ENCODE measurements at regions not wholly inside any gene's neighbourhood (a gene's known extent, or its start where the extent isn't known, plus 50 kb on each side); places are given as distances from the start of the nearest gene placed in this dataset. TPM values are rescaled to one million over a fixed set of nuclear protein-coding genes. Genes with fewer than 3 reads are reported as not detected.
"Not testable (repeated sequence)": the region's sequence is repeated elsewhere in the genome, so short reads cannot be mapped to it uniquely, and the experiment has no call there.

- 94% methylated on average over 5 of the region's 5 CpGs for WGBS
- not testable (repeated sequence) for H3K4me3 ChIP-seq (ENCODE audit: low read depth, low read length); H3K4me1 ChIP-seq (ENCODE audit: insufficient read depth); H3K36me3 ChIP-seq (ENCODE audit: insufficient read depth); DNase-seq (ENCODE audit: extremely low spot score); H3K27ac ChIP-seq (ENCODE audit: low read depth)
Observed at GRCh38 chr6:84837068-84837866, 72.9 kb upstream of the TBX18 start.

GRCh38 chr6:84836366-84836765 lies 72.0 kb upstream of the TBX18 start:
- no peak for DNase-seq (ENCODE audit: extremely low spot score)
- H3K27ac ChIP-seq (ENCODE audit: low read depth): no peak overlapping the region
- no peaks in the 10 kb centered on the region for H3K4me1 ChIP-seq (ENCODE audit: insufficient read depth)
- H3K4me3 ChIP-seq (ENCODE audit: low read depth, low read length): no peak overlapping the region
- H3K36me3 ChIP-seq (ENCODE audit: insufficient read depth): no peaks in the 10 kb centered on the region

GRCh38 chr6:84835340-84835739 lies 70.9 kb upstream of the TBX18 start:
- no peak for DNase-seq (ENCODE audit: extremely low spot score)
- H3K27ac ChIP-seq (ENCODE audit: low read depth): no peak overlapping the region
- WGBS: 65% methylated on average over 1 of the region's 1 CpG
- H3K4me1 ChIP-seq (ENCODE audit: insufficient read depth): no peaks in the 10 kb centered on the region
- no peaks in the 10 kb centered on the region for H3K36me3 ChIP-seq (ENCODE audit: insufficient read depth)
- no peak overlapping the region for H3K4me3 ChIP-seq (ENCODE audit: low read depth, low read length)

GRCh38 chr6:84831924-84832323 lies 67.5 kb upstream of the TBX18 start:
- not testable (repeated sequence) for H3K36me3 ChIP-seq (ENCODE audit: insufficient read depth); H3K27ac ChIP-seq (ENCODE audit: low read depth); H3K4me3 ChIP-seq (ENCODE audit: low read depth, low read length); DNase-seq (ENCODE audit: extremely low spot score); H3K4me1 ChIP-seq (ENCODE audit: insufficient read depth)
- WGBS: 83% methylated on average over 6 of the region's 6 CpGs

DNA sequence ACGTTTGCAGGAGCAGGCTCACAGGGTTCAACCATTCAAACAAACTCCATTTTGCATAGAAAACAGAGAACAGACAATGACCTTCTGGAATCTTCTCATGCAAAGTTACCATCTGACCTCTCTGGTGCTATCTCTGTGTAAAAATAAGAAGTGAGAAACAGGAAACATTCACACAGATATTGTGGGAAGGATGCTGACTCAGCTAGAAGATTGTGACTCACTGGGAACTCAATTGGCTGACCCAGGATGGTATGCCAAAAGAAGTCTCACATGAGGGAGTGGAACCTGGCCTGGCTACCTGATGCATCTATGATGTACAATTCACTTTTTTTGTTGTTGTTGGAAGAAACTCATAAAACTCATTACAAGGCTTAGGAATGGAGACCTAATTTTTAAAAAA lies 61.1 kb upstream of the TBX18 start:
- H3K4me3 ChIP-seq (ENCODE audit: low read depth, low read length): no peak overlapping the region

GRCh38 chr6:84821314-84821713 lies 56.9 kb upstream of the TBX18 start:
- WGBS: 79% methylated on average over 1 of the region's 1 CpG
- not testable (repeated sequence) for DNase-seq (ENCODE audit: extremely low spot score); H3K27ac ChIP-seq (ENCODE audit: low read depth); H3K4me1 ChIP-seq (ENCODE audit: insufficient read depth); H3K4me3 ChIP-seq (ENCODE audit: low read depth, low read length); H3K36me3 ChIP-seq (ENCODE audit: insufficient read depth)

More for the DNA sequence above, 61.1 kb upstream of the TBX18 start:
- 67% methylated on average over 1 of the region's 1 CpG for WGBS
- no peak overlapping the region for H3K27ac ChIP-seq (ENCODE audit: low read depth)
- no peaks in the 10 kb centered on the region for H3K36me3 ChIP-seq (ENCODE audit: insufficient read depth)
- DNase-seq (ENCODE audit: extremely low spot score): no peak
- no peaks in the 10 kb centered on the region for H3K4me1 ChIP-seq (ENCODE audit: insufficient read depth)

DNA sequence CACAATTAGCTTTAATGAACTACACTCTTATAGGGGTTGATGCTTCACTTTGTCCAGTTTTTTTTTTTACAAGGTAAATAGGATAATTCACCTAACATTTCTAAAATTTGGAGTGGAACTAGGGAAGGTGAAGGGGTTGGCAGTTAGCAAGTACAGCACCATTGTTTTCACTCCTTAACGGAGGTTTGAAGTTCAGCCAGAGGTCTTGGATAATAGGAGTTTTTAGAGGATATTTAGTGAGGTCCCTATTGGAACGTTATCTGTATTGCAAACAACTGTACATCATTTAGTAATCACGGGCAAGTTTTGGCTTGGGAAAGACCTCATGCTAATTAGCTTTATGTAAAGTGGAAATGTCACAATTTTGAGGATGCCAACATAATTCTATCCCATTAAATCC lies 52.3 kb upstream of the TBX18 start:
- DNase-seq (ENCODE audit: extremely low spot score): no peak
- no peak overlapping the region for H3K4me3 ChIP-seq (ENCODE audit: low read depth, low read length)
- WGBS: 50% methylated on average over 3 of the region's 3 CpGs

DNA sequence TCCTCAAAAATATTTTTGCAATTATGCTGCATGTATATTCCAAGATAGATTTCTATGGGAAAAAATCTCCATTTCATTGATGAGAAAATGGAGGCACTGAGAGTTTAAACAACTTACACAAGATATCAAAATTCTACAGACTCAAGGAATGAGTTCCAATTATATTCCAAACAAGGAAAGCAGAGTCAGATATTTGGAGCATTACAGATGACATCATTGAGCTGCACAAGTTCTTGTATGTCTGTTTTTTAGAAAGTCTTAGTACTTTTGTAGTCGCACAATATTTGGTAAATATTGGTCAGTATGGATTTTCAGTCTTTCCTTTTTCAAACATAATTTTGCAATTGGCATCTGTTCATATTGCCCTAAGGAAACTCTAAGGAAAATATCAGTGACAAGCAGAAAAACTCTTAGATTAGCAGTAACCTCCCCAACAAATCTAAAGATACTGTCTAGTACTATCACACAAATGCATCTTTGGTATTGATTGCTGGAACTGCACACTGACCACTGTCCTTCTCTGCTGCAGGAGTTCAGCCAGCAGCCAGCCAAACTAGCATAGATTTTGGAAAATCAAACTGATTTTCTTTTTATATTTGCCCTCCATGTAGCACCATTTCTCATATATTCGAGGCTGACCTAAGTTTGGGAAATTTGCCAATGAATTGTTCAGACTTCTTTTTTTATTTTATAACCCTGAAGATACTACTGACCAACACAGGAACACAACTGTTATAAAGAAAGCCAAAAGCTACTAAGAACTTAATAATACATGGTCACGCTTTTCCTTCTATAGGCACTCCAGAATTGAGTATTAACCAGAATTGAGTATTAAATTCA lies 51.7 kb upstream of the TBX18 start:
- no peak for DNase-seq (ENCODE audit: extremely low spot score)
- Histone ChIP-seq H3K4me1 (ENCODE audit: insufficient read depth) (no peaks in the 10 kb centered on the region), H3K36me3 (ENCODE audit: insufficient read depth) (no peaks in the 10 kb centered on the region), H3K4me3 (ENCODE audit: low read depth, low read length) (no peak overlapping the region), H3K27ac (ENCODE audit: low read depth) (no peak overlapping the region)
- 64% methylated on average over 3 of the region's 3 CpGs for WGBS

More for the DNA sequence above, 52.3 kb upstream of the TBX18 start:
- no peak overlapping the region for H3K27ac ChIP-seq (ENCODE audit: low read depth)
- H3K4me1 ChIP-seq (ENCODE audit: insufficient read depth): no peaks in the 10 kb centered on the region
- H3K36me3 ChIP-seq (ENCODE audit: insufficient read depth): no peaks in the 10 kb centered on the region

Small RNA genes in the stretch of these regions (small RNA-seq; reads per million reads assigned to genes)
- gene AL109941.1: not detected

Data from urinary bladder (tissue), 4 donors.